HG03064 (cell line): ENCODE measurements at regions not wholly inside any gene's neighbourhood (a gene's known extent, or its start where the extent isn't known, plus 50 kb on each side); places are given as distances from the start of the nearest gene placed in this dataset.
"Not testable (repeated sequence)": the region's sequence is repeated elsewhere in the genome, so short reads cannot be mapped to it uniquely, and the experiment has no call there.

Experiments
- ATAC-seq: cut with Tn5 transposase; IDR thresholded peaks from one replicate; pipeline ENCODE4 v1.9.1; 2021; ENCODE audit warnings: low read depth; ENCODE audit not compliant: unreplicated experiment

GRCh38 chr2:204386668-204387067 lies 158.6 kb upstream of the PARD3B start:
- ATAC-seq: no peak

GRCh38 chr2:204389120-204389519 lies 156.2 kb upstream of the PARD3B start:
- no peak for ATAC-seq

- ATAC-seq: no peak
Observed at GRCh38 chr2:204389856-204390255, 155.4 kb upstream of the PARD3B start.

GRCh38 chr2:204395539-204395938 lies 149.7 kb upstream of the PARD3B start:
- ATAC-seq: no peak

GRCh38 chr2:204401114-204401513 lies 144.2 kb upstream of the PARD3B start:
- no peak for ATAC-seq

GRCh38 chr2:204407204-204408014 lies 137.9 kb upstream of the PARD3B start:
- ATAC-seq: no peak

- ATAC-seq: not testable (repeated sequence)
Observed at GRCh38 chr2:204412782-204413181, 132.5 kb upstream of the PARD3B start.

- no peak for ATAC-seq
Observed at GRCh38 chr2:204415406-204416181, 129.7 kb upstream of the PARD3B start.

- ATAC-seq: no peak
Observed at GRCh38 chr2:204416236-204416635, 129.0 kb upstream of the PARD3B start.

GRCh38 chr2:204425821-204426220 lies 119.5 kb upstream of the PARD3B start:
- ATAC-seq: no peak

- ATAC-seq: no peak
Observed at GRCh38 chr2:204428675-204429074, 116.6 kb upstream of the PARD3B start.

- ATAC-seq: no peak
Observed at GRCh38 chr2:204431529-204431928, 113.7 kb upstream of the PARD3B start.

- no peak for ATAC-seq
Observed at GRCh38 chr2:204432196-204432595, 113.1 kb upstream of the PARD3B start.

- no peak for ATAC-seq
Observed at GRCh38 chr2:204434660-204435462, 110.4 kb upstream of the PARD3B start.

GRCh38 chr2:204436230-204436629 lies 109.0 kb upstream of the PARD3B start:
- ATAC-seq: no peak

- no peak for ATAC-seq
Observed at GRCh38 chr2:204437408-204437807, 107.9 kb upstream of the PARD3B start.

GRCh38 chr2:204437815-204438756 lies 107.2 kb upstream of the PARD3B start:
- ATAC-seq: no peak

- no peak for ATAC-seq
Observed at GRCh38 chr2:204441316-204441715, 104.0 kb upstream of the PARD3B start.

GRCh38 chr2:204445149-204445548 lies 100.1 kb upstream of the PARD3B start:
- ATAC-seq: no peak

- no peak for ATAC-seq
Observed at GRCh38 chr2:204447722-204448121, 97.6 kb upstream of the PARD3B start.
